GM12872 (cell line): ENCODE measurements at regions not wholly inside any gene's neighbourhood (a gene's known extent, or its start where the extent isn't known, plus 50 kb on each side); places are given as distances from the start of the nearest gene placed in this dataset.

Experiments
- TF ChIP-seq, protein P1 (sequence below): IDR thresholded peaks from 3 replicates; pipeline ENCODE4 v1.5.1; 2011; ENCODE audit warnings: low read depth, mild to moderate bottlenecking, low read length, moderate library complexity; ENCODE audit not compliant: insufficient read depth

DNA sequence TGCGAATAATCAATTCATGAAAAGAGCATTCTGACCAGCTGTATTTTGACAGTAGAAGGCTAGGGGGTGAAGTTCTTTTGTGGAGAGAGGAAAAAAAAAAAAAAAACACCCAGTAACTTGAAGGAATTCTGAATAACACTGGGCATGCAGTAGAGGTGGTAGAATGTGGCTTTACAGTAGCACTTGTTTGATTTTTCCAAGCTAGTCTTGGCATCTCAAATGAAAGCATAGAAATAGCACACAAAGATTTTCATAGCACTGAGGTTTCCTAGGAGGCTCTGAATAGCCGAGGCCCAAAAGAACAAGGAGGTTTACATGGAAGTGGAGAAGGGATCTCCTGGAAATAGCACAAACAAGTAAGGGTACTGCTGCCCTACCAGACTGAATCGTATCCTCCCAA is 470.2 kb upstream of the CDH20 start:
- TF ChIP-seq, protein P1, sequence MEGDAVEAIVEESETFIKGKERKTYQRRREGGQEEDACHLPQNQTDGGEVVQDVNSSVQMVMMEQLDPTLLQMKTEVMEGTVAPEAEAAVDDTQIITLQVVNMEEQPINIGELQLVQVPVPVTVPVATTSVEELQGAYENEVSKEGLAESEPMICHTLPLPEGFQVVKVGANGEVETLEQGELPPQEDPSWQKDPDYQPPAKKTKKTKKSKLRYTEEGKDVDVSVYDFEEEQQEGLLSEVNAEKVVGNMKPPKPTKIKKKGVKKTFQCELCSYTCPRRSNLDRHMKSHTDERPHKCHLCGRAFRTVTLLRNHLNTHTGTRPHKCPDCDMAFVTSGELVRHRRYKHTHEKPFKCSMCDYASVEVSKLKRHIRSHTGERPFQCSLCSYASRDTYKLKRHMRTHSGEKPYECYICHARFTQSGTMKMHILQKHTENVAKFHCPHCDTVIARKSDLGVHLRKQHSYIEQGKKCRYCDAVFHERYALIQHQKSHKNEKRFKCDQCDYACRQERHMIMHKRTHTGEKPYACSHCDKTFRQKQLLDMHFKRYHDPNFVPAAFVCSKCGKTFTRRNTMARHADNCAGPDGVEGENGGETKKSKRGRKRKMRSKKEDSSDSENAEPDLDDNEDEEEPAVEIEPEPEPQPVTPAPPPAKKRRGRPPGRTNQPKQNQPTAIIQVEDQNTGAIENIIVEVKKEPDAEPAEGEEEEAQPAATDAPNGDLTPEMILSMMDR, result no peak

DNA sequence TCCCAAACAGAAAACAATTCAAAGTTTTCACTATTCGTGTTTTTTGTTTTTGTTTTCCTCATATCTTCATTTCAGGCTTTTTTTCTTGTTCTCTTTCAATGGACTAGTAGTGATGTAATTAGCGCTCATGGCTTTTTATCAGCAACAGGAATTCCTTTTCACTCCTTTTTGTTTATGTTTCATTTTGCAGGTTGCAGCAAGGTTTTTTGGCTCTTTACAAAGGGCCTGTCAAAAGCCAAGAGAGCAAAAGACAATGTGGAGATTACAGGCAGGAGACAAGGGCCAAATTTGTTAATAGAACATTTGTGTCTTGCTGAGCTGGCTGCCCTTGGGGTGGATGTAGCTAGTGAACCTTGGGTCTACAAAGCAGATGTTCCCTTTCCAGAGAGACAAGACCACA is 467.4 kb upstream of the CDH20 start:
- TF ChIP-seq, protein P1, result no peak

DNA sequence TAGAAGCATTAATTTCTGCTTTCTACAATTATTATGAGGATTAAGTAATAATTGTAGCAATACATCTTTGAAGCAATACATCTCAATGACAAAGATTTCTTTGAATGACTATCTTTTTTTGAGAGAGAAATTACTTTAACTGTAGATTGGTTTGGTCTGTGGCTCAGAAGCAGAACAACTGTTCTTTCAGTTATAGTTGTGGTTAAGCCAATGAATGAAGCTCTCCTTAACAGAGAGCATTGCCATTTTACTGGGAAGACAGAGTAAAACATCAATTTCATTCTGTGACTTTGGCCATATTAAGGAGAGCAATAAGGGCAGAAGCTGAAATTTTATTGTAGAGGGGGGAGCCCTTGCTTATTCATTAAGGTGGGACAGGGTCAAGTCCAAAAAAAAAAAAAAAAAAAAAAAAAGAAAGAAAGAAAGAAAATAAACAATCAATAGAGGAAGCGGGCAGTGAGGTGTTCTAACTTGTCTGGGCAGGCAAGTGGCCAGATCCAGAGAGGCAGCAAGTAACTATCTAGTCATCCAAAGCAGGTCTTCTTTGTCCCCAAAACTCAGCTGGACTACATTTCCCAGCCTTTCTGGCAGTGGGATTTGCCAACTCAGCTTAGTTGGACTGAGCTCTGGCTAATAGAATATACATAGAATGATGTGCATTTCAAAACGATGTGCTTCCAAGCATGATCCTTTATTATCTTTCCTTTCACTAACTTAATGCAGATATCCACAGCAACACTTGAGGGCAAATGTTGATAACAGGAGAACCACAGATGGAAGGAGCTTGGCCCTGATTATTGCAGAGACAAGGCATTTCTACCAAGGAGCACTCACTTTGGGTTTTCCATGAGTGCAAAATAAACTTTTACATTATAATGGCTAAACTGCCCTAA is 462.7 kb upstream of the CDH20 start:
- TF ChIP-seq, protein P1, result no peak

DNA sequence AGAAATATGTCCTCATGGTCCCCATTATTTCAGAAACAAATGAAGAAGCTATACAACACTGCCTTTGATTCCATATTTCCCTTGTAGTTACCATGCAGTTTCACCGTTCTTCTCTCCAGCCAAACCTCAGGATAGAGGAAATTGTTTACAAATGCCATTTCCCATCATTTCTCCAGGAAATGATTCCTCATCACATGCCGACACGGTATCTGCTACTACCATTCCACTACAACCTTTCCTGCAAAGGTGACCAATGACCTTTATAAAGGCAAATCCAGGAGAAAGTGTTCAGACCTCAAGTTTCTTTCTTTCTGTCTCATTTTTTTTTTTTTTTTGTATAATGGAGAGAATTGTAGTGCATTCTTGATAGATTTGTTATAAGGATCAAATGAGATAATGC is 460.8 kb upstream of the CDH20 start:
- TF ChIP-seq, protein P1, result no peak

DNA sequence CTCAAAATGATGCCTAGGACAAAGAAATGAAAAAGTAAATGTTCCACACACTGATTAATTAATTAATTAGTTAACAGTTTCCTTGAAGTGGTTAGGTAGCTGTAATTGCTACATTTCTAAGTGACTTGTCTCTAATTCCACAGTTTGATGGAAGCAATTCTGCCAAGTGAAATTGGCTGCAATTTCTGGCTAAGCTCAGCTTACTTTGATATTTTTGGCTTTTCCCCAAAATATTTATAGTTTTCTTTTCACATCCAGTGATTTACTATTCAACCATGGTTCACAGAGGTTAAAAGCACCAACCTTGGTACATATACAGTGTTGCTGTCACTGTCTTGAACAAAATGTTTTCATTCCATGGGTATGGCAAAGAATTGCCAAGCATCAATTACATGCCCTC is 459.5 kb upstream of the CDH20 start:
- TF ChIP-seq, protein P1, result no peak

DNA sequence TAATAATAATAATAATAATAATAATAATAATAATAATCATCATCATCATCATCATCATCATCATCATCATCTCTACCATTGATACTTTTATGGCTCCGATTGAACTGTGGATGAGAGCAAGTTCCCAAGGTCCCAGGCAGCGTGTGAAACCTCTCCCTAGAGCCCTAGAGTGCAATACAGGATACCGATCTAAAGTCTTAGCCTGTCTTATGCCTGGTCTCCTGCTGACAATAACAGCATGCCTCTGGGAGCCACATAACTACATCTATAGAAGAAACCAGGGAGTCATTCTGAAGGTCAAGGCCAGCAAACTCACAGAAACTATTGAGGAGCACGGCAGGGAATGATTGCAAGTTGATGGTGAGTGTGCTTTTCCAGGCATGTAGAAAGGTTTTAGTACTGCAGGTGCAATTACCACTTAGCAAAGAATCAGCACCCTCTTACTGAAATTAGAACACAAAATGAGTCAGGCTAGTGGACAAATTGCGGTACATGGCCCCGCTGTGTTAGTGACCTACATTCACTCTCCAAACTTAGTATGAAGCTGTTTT is 457.2 kb upstream of the CDH20 start:
- TF ChIP-seq, protein P1, result no peak

DNA sequence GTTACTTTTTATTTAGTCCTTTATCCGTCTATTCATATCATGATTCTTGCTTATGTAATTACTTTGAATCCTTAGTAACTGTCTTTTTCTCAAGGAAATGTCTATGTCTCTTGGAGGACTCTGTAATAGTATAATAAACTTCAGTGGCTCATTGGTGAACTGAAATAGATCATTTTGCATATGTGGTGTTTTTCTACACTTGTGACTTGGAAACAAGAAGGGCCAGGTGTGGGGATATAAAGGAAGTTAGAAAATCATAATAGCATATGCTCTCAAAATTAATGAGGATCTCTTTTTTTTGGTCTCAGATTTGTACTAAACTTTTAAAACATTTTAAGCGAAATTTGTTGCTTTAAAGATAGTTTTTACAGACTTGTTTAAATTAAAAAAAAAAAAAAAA is 453.0 kb upstream of the CDH20 start:
- TF ChIP-seq, protein P1, result no peak
